Hematopoietic multipotent progenitor cell (in vitro differentiated cells): ENCODE measurements at regions not wholly inside any gene's neighbourhood (a gene's known extent, or its start where the extent isn't known, plus 50 kb on each side); places are given as distances from the start of the nearest gene placed in this dataset.
"Not testable (repeated sequence)": the region's sequence is repeated elsewhere in the genome, so short reads cannot be mapped to it uniquely, and the experiment has no call there.

Experiments
- DNase-seq, 3 donors: peaks; one replicate each; pipeline ENCODE4 v3.0.0-alpha.2; 2011 to 2015; ENCODE audit warnings: low read depth in 2 of 3, low spot score in 2 of 3

GRCh38 chr5:17755406-17755805 is 121.1 kb downstream of the TAF11L14 start:
- DNase-seq = not testable (repeated sequence)

- no peak for DNase-seq
Observed at GRCh38 chr5:17761326-17761725, 127.1 kb downstream of the TAF11L14 start.

GRCh38 chr5:17763301-17763700 is 129.0 kb downstream of the TAF11L14 start:
- DNase-seq = no peak

GRCh38 chr5:17766031-17766430 is 131.8 kb downstream of the TAF11L14 start:
- no peak for DNase-seq

- DNase-seq = no peak
Observed at GRCh38 chr5:17769277-17769676, 135.0 kb downstream of the TAF11L14 start.

- no peak for DNase-seq
Observed at GRCh38 chr5:17772232-17772631, 138.0 kb downstream of the TAF11L14 start.

- DNase-seq = no peak
Observed at GRCh38 chr5:17785774-17786173, 151.5 kb downstream of the TAF11L14 start.

- no peak for DNase-seq
Observed at GRCh38 chr5:17788351-17788750, 154.1 kb downstream of the TAF11L14 start.

- no peak for DNase-seq
Observed at GRCh38 chr5:17794201-17794600, 159.9 kb downstream of the TAF11L14 start.

GRCh38 chr5:17794815-17795214 is 160.6 kb downstream of the TAF11L14 start:
- peak in 1 of 3 donors; percentile 5 for DNase-seq

GRCh38 chr5:17796142-17796541 is 161.9 kb downstream of the TAF11L14 start:
- DNase-seq = no peak

GRCh38 chr5:17796757-17797396 is 162.6 kb downstream of the TAF11L14 start:
- DNase-seq = no peak

- DNase-seq = no peak
Observed at GRCh38 chr5:17799521-17799920, 165.3 kb downstream of the TAF11L14 start.

GRCh38 chr5:17801595-17801994 is 167.3 kb downstream of the TAF11L14 start:
- no peak for DNase-seq

GRCh38 chr5:17802256-17802655 is 168.0 kb downstream of the TAF11L14 start:
- DNase-seq = no peak

- no peak for DNase-seq
Observed at GRCh38 chr5:17803971-17804370, 169.7 kb downstream of the TAF11L14 start.

GRCh38 chr5:17805227-17805825 is 171.1 kb downstream of the TAF11L14 start:
- DNase-seq = no peak

- no peak for DNase-seq
Observed at GRCh38 chr5:17806818-17807468, 172.7 kb downstream of the TAF11L14 start.

- DNase-seq = no peak
Observed at GRCh38 chr5:17808566-17808965, 174.3 kb downstream of the TAF11L14 start.

GRCh38 chr5:17810734-17811133 is 176.5 kb downstream of the TAF11L14 start:
- DNase-seq = no peak

GRCh38 chr5:17813214-17813613 is 179.0 kb downstream of the TAF11L14 start:
- DNase-seq = no peak

- DNase-seq = no peak
Observed at GRCh38 chr5:17816505-17816904, 182.2 kb downstream of the TAF11L14 start.
